Psoas muscle (tissue), 7 donors: ENCODE measurements at regions not wholly inside any gene's neighbourhood (a gene's known extent, or its start where the extent isn't known, plus 50 kb on each side); places are given as distances from the start of the nearest gene placed in this dataset.

Experiments
- ATAC-seq, 4 donors: fragments of 200-7000 bp; cut with Tn5 transposase; one replicate each; pipeline ENCODE4 v1.9.1; 2020; ENCODE audit warnings: moderate library complexity in 3 of 4, mild to moderate bottlenecking in 2 of 4
- DNase-seq, 2 donors: peaks; one replicate each; pipeline ENCODE4 v3.0.0-alpha.2; 2020
- H3K27ac ChIP-seq: fragments of 200-600 bp; one replicate; pipeline ENCODE4 v1.8.0; 2022
- H3K27me3 ChIP-seq, 3 donors: fragments of 200-600 bp in 1 of 3; one replicate each; pipeline versions ENCODE4 v1.6.1 to v1.8.0; 2013 to 2022; ENCODE audit warnings: low read length in 2 of 3, mild to moderate bottlenecking in 2 of 3, moderate library complexity in 1 of 3; ENCODE audit not compliant: insufficient read depth in 3 of 3
- H3K36me3 ChIP-seq, 2 donors: fragments of 200-600 bp in 1 of 2; one replicate each; pipeline versions ENCODE4 v1.6.1 to v1.8.0; 2013 to 2022; ENCODE audit warnings: low read depth in 1 of 2, mild to moderate bottlenecking in 1 of 2, moderate library complexity in 1 of 2; ENCODE audit not compliant: insufficient read depth in 1 of 2
- H3K4me1 ChIP-seq: fragments of 200-600 bp; one replicate; pipeline ENCODE4 v1.8.0; 2022
- H3K4me3 ChIP-seq: fragments of 200-600 bp; one replicate; pipeline ENCODE4 v1.8.0; 2022; ENCODE audit warnings: mild to moderate bottlenecking
- H3K9me3 ChIP-seq: fragments of 200-600 bp; one replicate; pipeline ENCODE4 v1.8.0; 2022
- CTCF ChIP-seq: fragments of 200-600 bp; IDR thresholded peaks from one replicate; pipeline ENCODE4 v1.8.0; 2022; ENCODE audit warnings: antibody characterized with exemption
- WGBS, 3 donors: extraction: QIAGEN DNeasy Blood & Tissue Kit; methylation state at CpG; one replicate each; pipeline versions ENCODE4 v1.1.6 to v1.1.7; 2013; 5-methylcytosine and 5-hydroxymethylcytosine counted together
- intact Hi-C, 2 donors: fragments of 100-400 bp; cut with DNase I; formaldehyde crosslinking; loops; one replicate each; pipeline versions ENCODE4 v1.11.0 to v1.14.2; 2022
- donor health status: healthy with polysubstance abuse.
- donor health status: DM: no; HTN: no; CAD: no; lungs with moderate emphysema.
- donor health status: Bipolar disorder and iron deficiency.
- donor health status: healthy.
- donor health status: DM: yes; HTN: yes; CAD: no.
- donor health status: DM: no; HTN: no; CAD: no.
- donor health status: DM: yes; HTN: yes; CAD: no.

- ATAC-seq, result no peak
- Histone ChIP-seq H3K27me3 (no peaks in the 10 kb centered on the region), H3K9me3 (no peaks in the 10 kb centered on the region), H3K27ac (no peak overlapping the region), H3K4me1 (no peaks in the 10 kb centered on the region), H3K36me3 (no peaks in the 10 kb centered on the region), H3K4me3 (no peak overlapping the region)
- 85 to 90% (median 86%) methylated on average over 4 of the region's 4 CpGs for WGBS, 3 donors
- intact Hi-C loops, result no loop called here
- DNase-seq, result no peak
- TF ChIP-seq CTCF, result no peak
These were observed 244.4 kb downstream of the LRRIQ3 start for GRCh38 chr1:73953586-73953985.

GRCh38 chr1:73953186-73953585 is 244.8 kb downstream of the LRRIQ3 start:
- Histone ChIP-seq H3K4me1 (no peaks in the 10 kb centered on the region), H3K27me3 (no peaks in the 10 kb centered on the region), H3K4me3 (no peak overlapping the region), H3K36me3 (no peaks in the 10 kb centered on the region), H3K27ac (no peak overlapping the region), H3K9me3 (no peaks in the 10 kb centered on the region)
- DNase-seq (no peak), ATAC-seq (no peak)
- TF ChIP-seq CTCF, result no peak
- intact Hi-C loops, result no loop called here
- whole genome bisulfite sequencing, 3 donors, result 85 to 91% (median 87%) methylated on average over 5 of the region's 5 CpGs

- intact Hi-C loops, result no loop called here
- Histone ChIP-seq H3K36me3 (no peaks in the 10 kb centered on the region), H3K27ac (no peak overlapping the region), H3K4me3 (no peak overlapping the region), H3K9me3 (no peaks in the 10 kb centered on the region), H3K4me1 (no peaks in the 10 kb centered on the region), H3K27me3 (no peaks in the 10 kb centered on the region)
- ATAC-seq (no peak), DNase-seq (no peak)
- TF ChIP-seq CTCF, result no peak
These were observed 249.9 kb downstream of the LRRIQ3 start for GRCh38 chr1:73948055-73948454.

- intact Hi-C loops, result no loop called here
- H3K4me3 ChIP-seq, result no peak overlapping the region
- H3K36me3 ChIP-seq, result no peaks in the 10 kb centered on the region
These were observed 251.0 kb downstream of the LRRIQ3 start for GRCh38 chr1:73947009-73947408.

More at GRCh38 chr1:73947009-73947408, 251.0 kb downstream of the LRRIQ3 start:
- 85 to 89% (median 86%) methylated on average over 3 of the region's 3 CpGs for WGBS, 3 donors
- no peak for TF ChIP-seq CTCF
- H3K9me3 ChIP-seq, result no peaks in the 10 kb centered on the region
- no peaks in the 10 kb centered on the region for H3K27me3 ChIP-seq
- H3K4me1 ChIP-seq, result no peaks in the 10 kb centered on the region
- no peak overlapping the region for H3K27ac ChIP-seq
- no peak for ATAC-seq
- no peak for DNase-seq
